ENCODE measurements at regions not wholly inside any gene's neighbourhood (a gene's known extent, or its start where the extent isn't known, plus 50 kb on each side); places are given as distances from the start of the nearest gene placed in this dataset.

DNA sequence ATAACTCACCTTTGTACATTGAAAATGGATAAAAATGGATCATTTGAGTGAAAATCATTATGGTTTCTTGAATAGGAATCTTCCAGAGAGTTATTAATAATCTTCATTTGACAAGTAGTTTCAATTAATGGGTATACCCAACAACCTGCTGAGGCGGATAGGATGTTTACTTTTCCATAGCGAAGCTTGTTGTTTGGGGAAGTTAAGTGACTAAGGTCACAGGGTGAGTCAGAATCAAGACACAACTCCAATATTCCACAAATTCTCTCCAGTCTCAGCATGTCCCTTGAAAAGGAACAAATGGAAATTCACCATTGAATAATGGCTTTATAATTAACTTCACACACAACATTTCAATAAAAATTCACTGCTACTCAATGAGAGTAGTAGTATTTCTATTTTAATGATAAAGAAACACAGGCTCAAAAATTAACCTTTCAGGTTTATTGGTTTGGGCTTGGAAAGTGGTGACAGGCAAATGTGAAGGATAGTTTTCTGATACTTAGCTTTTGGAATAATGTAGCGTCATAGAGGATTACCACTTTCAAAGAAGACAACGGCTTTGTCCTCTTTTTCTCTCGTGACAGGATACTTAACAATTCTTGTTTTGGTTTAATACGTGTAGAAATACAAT is 211.3 kb downstream of the GPD2 start:
- TF ChIP-seq, protein P1, sequence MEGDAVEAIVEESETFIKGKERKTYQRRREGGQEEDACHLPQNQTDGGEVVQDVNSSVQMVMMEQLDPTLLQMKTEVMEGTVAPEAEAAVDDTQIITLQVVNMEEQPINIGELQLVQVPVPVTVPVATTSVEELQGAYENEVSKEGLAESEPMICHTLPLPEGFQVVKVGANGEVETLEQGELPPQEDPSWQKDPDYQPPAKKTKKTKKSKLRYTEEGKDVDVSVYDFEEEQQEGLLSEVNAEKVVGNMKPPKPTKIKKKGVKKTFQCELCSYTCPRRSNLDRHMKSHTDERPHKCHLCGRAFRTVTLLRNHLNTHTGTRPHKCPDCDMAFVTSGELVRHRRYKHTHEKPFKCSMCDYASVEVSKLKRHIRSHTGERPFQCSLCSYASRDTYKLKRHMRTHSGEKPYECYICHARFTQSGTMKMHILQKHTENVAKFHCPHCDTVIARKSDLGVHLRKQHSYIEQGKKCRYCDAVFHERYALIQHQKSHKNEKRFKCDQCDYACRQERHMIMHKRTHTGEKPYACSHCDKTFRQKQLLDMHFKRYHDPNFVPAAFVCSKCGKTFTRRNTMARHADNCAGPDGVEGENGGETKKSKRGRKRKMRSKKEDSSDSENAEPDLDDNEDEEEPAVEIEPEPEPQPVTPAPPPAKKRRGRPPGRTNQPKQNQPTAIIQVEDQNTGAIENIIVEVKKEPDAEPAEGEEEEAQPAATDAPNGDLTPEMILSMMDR (IDR thresholded peaks at IDR 0.05) = no peak
- no peak for TF ChIP-seq EP300 (IDR thresholded peaks at IDR 0.05)

Data from tibial nerve (tissue), 4 donors.